GM18505 (cell line): ENCODE measurements at regions not wholly inside any gene's neighbourhood (a gene's known extent, or its start where the extent isn't known, plus 50 kb on each side); places are given as distances from the start of the nearest gene placed in this dataset.
"Not testable (repeated sequence)": the region's sequence is repeated elsewhere in the genome, so short reads cannot be mapped to it uniquely, and the experiment has no call there.

Source experiments
- ATAC-seq: cut with Tn5 transposase; IDR thresholded peaks from one replicate; pipeline ENCODE4 v1.9.1; 2021; ENCODE audit not compliant: unreplicated experiment
- POLR2A ChIP-seq: IDR thresholded peaks from 4 replicates; pipeline ENCODE4 v1.6.1; 2011; ENCODE audit warnings: borderline replicate concordance; ENCODE audit not compliant: insufficient read depth, insufficient read length; ENCODE audit errors: extremely low read depth

DNA sequence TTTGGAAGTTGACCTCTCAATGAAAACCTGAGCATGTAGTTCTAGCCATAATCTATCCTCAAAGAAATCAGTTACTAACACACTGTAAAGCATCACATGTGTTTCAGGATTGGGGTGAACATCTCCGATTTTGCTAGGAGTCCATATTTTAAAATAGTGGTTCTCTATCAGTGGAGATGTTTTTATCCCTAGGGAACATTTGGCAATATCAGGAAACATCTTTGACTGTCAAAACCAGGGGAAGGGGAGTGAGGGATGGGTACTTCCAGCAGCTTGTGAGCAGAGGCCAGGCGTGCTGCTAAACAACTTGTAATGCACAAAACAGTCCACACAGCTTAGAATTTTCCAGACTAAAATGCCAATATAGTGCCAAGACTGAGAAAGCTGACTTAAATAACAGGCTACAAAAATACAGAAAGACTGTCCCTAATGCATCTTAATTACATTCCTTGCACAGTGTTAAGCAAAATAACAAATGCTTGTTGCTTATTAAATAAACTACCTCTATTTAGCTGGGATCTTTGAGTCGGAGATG is 120.9 kb downstream of the CRPPA start:
- TF ChIP-seq POLR2A: no peak
- no peak for ATAC-seq

DNA sequence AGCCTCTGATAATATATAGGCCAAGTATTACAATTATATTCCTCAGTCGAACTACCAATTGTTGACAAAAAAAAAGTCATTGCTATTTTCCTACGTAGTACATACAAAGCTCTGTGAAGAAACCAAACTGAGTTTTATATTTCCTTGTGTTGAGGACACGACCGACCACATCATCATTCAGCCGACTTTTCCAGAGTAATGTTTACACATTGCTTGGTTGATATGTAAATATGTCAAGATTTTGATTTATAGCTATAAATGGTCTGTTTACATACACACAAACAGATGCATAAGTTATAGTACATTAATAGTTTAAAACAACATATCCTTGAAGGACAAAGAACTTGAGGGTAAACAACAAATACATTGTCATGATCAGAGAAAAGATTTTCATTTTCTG is 121.5 kb downstream of the CRPPA start:
- TF ChIP-seq POLR2A: no peak
- no peak for ATAC-seq

DNA sequence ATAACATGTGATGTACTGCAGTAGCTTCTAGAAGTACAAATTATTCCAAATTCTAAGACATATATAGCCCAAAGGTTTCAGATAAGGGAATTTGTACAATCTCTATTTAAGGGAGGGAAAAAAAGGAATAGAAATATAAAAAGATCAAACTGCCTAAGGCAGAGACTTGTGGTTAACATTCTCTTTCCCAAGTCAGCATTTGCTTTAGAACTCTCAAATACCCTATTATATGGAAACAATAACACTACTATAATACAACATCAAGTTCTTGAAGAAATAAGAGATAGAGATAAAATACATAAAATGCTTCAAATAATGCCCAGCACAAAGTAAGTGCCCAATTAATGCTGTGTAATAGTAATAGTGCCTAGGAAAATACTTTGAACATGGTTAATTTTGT is 123.1 kb downstream of the CRPPA start:
- ATAC-seq: no peak
- no peak for TF ChIP-seq POLR2A

DNA sequence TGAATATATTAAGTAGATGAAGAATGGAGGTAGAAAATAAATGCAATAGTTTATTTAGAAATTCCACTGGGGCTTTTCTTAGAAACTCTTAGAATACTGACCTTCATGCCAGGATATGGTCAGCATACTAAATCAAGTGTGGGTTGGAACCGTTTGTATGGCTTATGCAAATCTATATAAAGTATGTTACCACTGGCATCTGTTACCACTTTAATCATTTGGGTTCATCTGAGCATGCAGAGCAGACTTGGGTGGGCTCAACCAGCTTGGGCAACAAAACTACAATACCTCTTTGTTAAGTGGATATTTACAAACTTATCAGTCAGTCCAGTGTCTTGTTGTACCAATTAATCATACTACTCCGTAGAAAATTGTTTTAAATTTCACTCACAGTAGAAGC is 125.8 kb downstream of the CRPPA start:
- TF ChIP-seq POLR2A: no peak
- ATAC-seq: no peak

DNA sequence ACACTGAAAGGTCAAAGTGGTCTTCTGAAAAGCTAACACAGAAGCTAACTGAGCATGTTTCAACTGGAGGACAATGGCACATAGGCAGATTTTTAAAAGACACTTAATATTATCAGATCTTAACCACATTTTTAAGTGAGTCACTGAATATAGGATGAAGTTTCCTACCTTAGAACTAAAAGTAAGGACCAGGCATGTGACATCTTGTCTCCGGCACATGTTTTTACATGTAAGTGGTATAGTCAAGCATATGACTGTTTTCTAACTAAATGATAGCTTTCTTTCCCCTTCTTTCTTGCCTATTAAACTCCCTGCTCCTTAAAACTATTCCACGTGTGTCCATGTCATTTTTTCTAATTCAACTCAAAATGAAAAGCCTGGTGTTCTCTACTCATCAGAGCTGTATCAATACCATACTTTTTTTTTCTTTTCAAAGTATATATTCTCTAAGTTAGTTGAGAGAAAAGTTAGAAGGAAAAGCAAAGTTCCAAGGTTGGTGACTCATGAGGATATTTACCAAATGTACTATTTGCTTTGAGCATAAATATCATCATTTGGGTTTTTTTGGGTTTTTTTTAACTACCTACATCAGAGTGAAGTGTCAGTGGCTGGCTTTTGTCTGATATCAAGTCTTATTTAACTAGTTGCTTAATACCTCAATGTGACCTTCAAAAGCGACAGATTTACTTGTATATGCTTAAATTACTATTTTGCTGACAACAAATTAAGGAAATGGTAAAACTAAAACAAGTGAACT is 127.5 kb downstream of the CRPPA start:
- ATAC-seq: no peak
- TF ChIP-seq POLR2A: no peak

DNA sequence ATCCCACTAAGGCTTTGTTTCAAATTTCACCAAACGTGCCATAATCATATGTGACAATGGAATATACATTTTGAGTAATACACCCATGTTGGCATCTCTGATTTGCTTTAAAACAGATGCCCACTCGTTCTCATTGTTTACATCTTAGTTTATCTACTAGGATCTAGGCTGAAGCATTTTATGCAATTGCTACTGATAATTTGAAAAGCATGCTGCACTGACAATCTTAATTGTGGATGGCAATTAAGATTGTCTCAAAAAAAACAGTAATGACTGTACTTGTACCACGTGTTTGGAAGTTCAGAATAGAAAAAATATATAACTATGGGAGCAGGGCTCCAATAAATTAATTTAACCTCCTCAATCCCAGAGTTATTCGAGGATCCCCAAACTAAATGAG is 136.8 kb downstream of the CRPPA start:
- TF ChIP-seq POLR2A: no peak
- ATAC-seq: no peak

DNA sequence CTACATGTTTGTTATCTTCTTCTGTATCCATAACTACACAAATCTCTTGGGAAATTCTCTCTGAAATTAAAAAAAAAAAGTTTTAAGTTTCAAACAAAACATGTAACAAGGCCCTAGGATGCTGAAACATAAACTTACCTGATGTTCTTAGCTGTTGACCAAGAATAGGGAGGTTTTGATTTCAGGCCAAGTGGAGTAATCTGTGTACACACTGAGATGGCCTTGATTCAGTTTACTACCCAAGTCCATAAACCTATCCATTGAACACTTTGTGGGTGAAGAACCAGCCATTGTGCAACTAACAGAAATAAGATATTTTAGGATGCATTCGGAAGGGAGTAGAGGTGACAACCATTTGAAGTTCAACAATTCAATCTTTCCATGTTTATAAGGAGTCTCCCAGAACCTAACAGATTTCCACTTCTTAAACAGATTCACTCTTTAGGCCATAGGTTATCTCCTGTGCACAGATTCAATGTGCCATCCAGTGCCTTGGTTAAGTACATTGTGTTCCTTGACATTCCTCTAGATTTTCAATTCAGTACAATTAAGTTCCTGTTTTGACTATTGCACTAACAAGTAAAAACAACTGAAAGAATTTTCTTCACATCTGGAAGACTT is 143.1 kb downstream of the CRPPA start:
- no peak for ATAC-seq
- no peak for TF ChIP-seq POLR2A

DNA sequence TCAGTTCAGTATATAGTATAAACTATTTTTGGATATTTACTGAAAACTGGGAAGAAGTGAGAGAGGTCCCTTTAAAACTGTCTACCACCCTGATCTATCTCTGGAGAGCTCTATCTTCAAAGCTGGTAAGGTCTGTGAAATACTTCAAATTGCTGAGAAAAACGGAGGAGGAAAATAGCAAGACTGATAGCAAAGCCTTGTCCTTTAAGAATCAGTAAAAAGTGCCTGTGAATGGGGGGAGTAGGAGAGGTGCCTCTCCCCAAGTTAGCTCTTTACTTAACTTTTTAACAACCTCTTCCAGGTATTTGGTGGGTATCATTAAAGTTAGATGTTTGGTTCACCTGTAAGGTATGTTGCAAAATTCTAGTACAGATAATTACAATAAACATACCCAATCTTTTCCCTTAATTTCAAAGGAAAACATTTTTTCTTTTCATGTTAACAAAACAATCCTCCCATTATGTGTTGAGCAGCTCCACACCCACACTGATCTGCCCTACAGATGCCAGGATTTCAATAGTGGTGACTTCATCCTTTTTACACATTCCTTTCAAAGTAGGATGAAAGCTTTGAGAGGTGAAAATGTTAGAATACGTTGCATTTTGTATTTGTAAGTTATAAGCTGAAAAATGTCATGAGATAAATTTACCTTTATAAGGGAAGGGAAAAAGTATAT is 149.2 kb downstream of the CRPPA start:
- ATAC-seq: no peak
- TF ChIP-seq POLR2A: no peak

DNA sequence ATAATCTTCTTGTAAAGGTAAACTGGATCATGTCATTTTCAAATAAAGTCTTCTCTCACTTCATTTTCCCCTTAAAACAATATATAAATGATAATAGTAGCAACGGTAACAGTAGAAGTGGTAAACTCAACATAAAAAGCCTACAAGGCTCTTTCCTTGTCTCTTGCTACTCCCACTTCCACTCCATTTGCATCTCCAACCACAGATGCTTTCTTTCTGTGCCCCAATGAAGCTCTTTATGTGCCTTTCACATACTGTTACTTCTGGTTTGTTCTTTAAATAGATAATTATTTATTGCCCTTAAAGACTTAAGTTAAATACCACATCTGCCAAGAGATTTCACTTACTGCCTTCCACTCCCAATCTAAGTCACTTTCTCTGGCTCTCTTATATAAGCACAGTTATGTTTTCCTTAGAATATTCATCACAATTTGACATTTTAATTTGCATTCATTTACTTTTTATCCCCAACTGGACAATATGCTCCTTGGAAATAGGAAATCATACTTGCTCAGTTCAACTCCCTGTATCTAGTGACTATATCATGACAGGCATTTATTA is 149.9 kb downstream of the CRPPA start:
- no peak for ATAC-seq
- TF ChIP-seq POLR2A: no peak

DNA sequence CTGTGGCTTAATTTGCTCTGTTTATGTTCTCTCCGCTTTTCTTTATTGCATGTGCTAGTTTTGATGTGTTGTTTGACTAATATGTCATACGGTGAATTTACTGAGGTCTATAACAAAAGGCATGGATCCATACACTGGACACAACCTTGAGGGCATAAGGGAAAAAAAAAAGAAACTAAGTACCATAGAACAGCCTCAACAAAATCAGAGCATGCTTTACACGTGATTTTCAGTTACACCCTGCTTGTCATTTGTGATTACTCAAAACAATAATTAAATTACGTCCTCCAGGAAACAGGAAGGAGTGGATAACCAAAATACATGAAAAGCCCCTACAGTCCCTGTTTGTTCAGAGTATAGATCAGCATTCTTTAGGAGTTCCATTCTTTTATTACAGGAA is 150.5 kb downstream of the CRPPA start:
- no peak for ATAC-seq
- TF ChIP-seq POLR2A: no peak

DNA sequence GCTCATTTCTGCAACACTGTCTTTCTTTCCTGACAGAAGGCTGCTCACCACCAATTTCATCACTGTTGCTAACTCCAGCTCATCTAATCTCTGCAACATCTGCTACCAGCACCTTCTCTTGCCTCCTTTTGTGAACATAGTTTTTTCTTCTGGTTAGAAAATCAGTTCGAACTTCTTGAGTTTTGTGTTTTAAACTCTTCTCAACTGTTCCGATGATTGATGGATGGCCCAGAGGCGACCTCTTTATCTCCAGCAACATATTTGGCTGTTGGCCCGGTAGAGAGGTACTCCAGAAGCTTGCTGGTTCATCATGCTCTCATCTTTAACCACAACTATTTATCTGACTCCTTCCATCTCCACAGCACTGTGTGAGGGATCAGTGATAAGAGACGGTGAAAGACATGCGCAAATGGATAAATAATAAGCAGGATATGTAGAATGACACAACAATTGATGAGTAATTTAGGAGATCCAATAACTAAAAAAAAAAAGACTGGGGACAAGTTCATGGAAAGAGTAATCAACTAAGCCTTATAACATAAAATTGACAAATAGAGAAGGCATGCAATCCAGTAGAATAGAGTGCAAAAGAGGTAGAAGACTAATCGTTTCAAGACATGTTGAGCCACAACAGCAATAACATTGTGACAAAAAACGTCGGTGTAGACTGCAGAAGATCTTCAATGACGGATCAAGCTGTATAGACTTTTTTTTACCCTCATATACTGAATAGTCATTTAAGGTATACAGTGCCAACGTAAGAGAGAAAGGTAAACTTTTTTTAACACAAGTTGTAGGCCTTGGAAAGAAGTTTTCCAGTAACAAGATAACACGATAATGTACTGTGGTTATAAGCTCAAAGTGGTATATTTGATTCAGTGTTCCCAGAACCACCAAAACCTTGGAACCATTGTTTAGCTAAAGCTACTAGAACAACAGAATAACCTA is 152.2 kb downstream of the CRPPA start:
- no peak for ATAC-seq
- no peak for TF ChIP-seq POLR2A

DNA sequence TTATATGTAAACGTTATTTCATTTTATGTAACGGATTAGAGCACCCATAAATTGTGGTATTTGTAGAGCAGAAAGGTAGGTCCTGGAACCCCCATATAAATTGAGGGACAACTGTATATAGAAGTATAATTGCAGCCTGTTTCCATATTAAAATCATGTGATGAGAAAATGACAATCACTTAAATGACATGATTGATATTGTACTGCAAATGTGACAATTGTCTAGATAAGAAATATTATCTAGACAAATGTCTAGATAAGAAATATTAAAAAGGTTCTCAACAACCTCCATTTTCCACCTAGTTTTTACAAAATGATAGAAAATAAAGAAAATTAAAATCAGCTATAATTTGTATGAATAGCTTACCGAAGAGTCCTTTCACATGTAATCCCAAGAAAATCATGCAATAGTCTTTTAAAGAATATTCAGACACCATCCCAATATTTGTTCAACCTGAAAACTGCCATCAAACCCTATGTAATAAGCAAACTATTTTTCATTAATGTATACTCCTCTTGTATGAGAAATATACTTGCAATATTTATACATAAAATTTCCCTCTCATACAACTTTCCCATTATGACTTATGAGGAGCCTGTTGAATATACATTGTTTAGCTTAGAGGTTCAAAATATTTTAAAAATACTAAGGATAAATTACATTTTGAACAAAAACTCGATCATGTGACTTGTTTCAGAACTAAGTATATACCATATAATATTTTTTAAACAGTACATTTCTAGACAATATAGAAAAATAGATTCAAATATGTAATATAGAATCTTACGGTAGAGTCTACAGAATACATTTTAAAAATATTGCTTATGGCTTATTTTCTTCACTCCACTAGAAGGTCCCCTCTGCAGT is 153.2 kb downstream of the CRPPA start:
- TF ChIP-seq POLR2A: no peak

DNA sequence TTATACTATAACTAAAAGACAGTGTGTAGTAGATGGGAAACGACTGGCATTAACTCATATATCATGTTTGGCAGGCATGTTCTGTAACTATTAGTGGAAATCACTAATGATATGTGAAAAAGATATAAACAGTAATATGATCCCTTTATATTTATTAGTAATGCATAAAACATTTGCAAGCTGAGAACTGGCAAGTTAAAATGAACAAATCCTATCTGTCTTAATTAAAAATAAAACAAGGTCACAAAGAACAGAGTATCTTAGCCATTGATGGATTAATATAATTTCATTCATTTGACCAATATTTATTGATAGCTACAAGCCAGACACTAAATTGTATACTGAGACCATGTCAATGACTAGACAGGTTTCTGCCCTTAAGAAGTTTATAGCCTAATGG is 154.5 kb downstream of the CRPPA start:
- ATAC-seq: no peak
- TF ChIP-seq POLR2A: no peak

More for the DNA sequence above, 153.2 kb downstream of the CRPPA start:
- ATAC-seq: no peak

DNA sequence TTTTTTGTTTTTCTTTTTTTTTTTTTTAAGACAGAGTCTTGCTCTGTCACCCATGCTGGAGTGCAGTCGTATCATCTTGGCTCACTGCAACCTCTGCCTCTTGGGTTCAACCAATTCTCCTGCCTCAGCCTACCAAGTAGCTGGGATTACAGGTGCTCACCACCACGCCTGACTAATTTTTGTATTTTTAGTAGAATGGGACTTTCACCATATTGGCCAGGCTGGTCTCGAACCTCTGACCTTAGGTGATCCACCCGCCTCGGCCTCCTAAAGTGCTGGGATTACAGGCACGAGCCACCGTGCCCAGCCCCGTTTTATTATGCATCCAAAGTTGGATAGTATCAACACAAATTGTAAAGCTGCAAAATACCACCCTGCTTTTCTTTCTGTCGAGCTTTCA is 154.9 kb downstream of the CRPPA start:
- not testable (repeated sequence) for ATAC-seq
